AG09309 (cell line): ENCODE measurements at regions not wholly inside any gene's neighbourhood (a gene's known extent, or its start where the extent isn't known, plus 50 kb on each side); places are given as distances from the start of the nearest gene placed in this dataset.

Experiments
- DNase-seq: peaks from one replicate; pipeline ENCODE4 v3.0.0-alpha.2; 2010; ENCODE audit warnings: low read depth
- H3K4me3 ChIP-seq: 2 replicates; pipeline ENCODE4 v1.5.1; 2011; ENCODE audit warnings: mild to moderate bottlenecking, low read depth, low read length, moderate library complexity; ENCODE audit not compliant: control insufficient read depth
- CTCF ChIP-seq: IDR thresholded peaks from 2 replicates; pipeline ENCODE4 v1.5.1; 2011; ENCODE audit warnings: mild to moderate bottlenecking, low read depth, low read length, inconsistent platforms; ENCODE audit not compliant: insufficient read depth, control insufficient read depth; ENCODE audit errors: missing control alignments

GRCh38 chr4:96293806-96294205 lies 453.9 kb downstream of the PDHA2 start:
- no peak overlapping the region for H3K4me3 ChIP-seq
- no peak for DNase-seq
- no peak for TF ChIP-seq CTCF

GRCh38 chr4:96295143-96295741 lies 455.3 kb downstream of the PDHA2 start:
- no peak for DNase-seq
- H3K4me3 ChIP-seq: no peak overlapping the region
- TF ChIP-seq CTCF: no peak

GRCh38 chr4:96301715-96302114 lies 461.8 kb downstream of the PDHA2 start:
- no peak overlapping the region for H3K4me3 ChIP-seq
- DNase-seq: no peak
- TF ChIP-seq CTCF: no peak

GRCh38 chr4:96305030-96305429 lies 465.1 kb downstream of the PDHA2 start:
- DNase-seq: no peak
- no peak for TF ChIP-seq CTCF
- H3K4me3 ChIP-seq: no peak overlapping the region

GRCh38 chr4:96312046-96312685 lies 472.3 kb downstream of the PDHA2 start:
- TF ChIP-seq CTCF: no peak
- no peak for DNase-seq
- no peak overlapping the region for H3K4me3 ChIP-seq

GRCh38 chr4:96315815-96316214 lies 475.9 kb downstream of the PDHA2 start:
- no peak overlapping the region for H3K4me3 ChIP-seq
- TF ChIP-seq CTCF: no peak
- DNase-seq: no peak
